WTC11 (cell line): ENCODE measurements at regions not wholly inside any gene's neighbourhood (a gene's known extent, or its start where the extent isn't known, plus 50 kb on each side); places are given as distances from the start of the nearest gene placed in this dataset.

Source experiments
- ARID4B ChIP-seq: sonication (generic); formaldehyde crosslinking; IDR thresholded peaks from 2 replicates; pipeline ENCODE4 v1.8.0; 2023; ENCODE audit warnings: missing genetic modification reagents, mild to moderate bottlenecking, borderline replicate concordance
- CBFB ChIP-seq: sonication (generic); formaldehyde crosslinking; IDR thresholded peaks from 2 replicates; pipeline ENCODE4 v1.8.1; 2022; ENCODE audit warnings: mild to moderate bottlenecking, low read depth, missing genetic modification reagents
- CREB1 ChIP-seq: sonication (generic); formaldehyde crosslinking; IDR thresholded peaks from 2 replicates; pipeline ENCODE4 v1.8.0; 2023; ENCODE audit warnings: mild to moderate bottlenecking, missing genetic modification reagents
- CTCF ChIP-seq: fragments of 200-600 bp; IDR thresholded peaks from 2 replicates; pipeline ENCODE4 v1.8.0; 2022; ENCODE audit warnings: antibody characterized with exemption
- FOXJ3 ChIP-seq: sonication (generic); formaldehyde crosslinking; IDR thresholded peaks from 2 replicates; pipeline ENCODE4 v1.9.0; 2021; ENCODE audit warnings: missing genetic modification reagents, mild to moderate bottlenecking, borderline replicate concordance
- IRF1 ChIP-seq: sonication (generic); formaldehyde crosslinking; IDR thresholded peaks from 2 replicates; pipeline ENCODE4 v1.8.0; 2023; ENCODE audit warnings: missing genetic modification reagents
- MAX ChIP-seq: sonication (generic); formaldehyde crosslinking; IDR thresholded peaks from 2 replicates; pipeline ENCODE4 v1.8.0; 2022; ENCODE audit warnings: mild to moderate bottlenecking, missing genetic modification reagents
- MLX ChIP-seq: sonication (generic); formaldehyde crosslinking; IDR thresholded peaks from 2 replicates; pipeline ENCODE4 v1.8.1; 2023; ENCODE audit warnings: mild to moderate bottlenecking, missing genetic modification reagents, moderate library complexity
- NR1H2 ChIP-seq: sonication (generic); formaldehyde crosslinking; IDR thresholded peaks from 2 replicates; pipeline ENCODE4 v1.9.0; 2021; ENCODE audit warnings: mild to moderate bottlenecking, moderate library complexity, missing genetic modification reagents
- TCF7 ChIP-seq: sonication (generic); formaldehyde crosslinking; IDR thresholded peaks from 2 replicates; pipeline ENCODE4 v1.8.0; 2022; ENCODE audit warnings: mild to moderate bottlenecking, low read depth, missing genetic modification reagents, moderate library complexity
- USF2 ChIP-seq: sonication (generic); formaldehyde crosslinking; IDR thresholded peaks from 2 replicates; pipeline ENCODE4 v1.8.1; 2023; ENCODE audit warnings: mild to moderate bottlenecking, missing genetic modification reagents, moderate library complexity
- ZBTB21 ChIP-seq: sonication (generic); formaldehyde crosslinking; IDR thresholded peaks from 2 replicates; pipeline ENCODE4 v1.8.1; 2023; ENCODE audit warnings: mild to moderate bottlenecking, missing genetic modification reagents, borderline replicate concordance
- ZNF121 ChIP-seq: sonication (generic); formaldehyde crosslinking; IDR thresholded peaks from 2 replicates; pipeline ENCODE4 v1.8.0; 2023; ENCODE audit warnings: missing genetic modification reagents
- ZNF232 ChIP-seq: sonication (generic); formaldehyde crosslinking; IDR thresholded peaks from 2 replicates; pipeline ENCODE4 v1.8.0; 2022; ENCODE audit warnings: mild to moderate bottlenecking, missing genetic modification reagents

GRCh38 chr6:19205076-19205475 is 632.1 kb upstream of the ID4 start:
- TF ChIP-seq USF2 (CRISPR knock-in tag) (no peak), NR1H2 (CRISPR knock-in tag) (no peak), ZNF121 (CRISPR knock-in tag) (no peak), IRF1 (CRISPR knock-in tag) (no peak), CTCF (no peak), MAX (CRISPR knock-in tag) (no peak), ZNF232 (CRISPR knock-in tag) (no peak), CBFB (no peak), FOXJ3 (CRISPR knock-in tag) (no peak), TCF7 (CRISPR knock-in tag) (no peak), ARID4B (CRISPR knock-in tag) (no peak), ZBTB21 (no peak), CREB1 (no peak), MLX (CRISPR knock-in tag) (no peak)
